Erythroblast (primary cell): ENCODE measurements at regions not wholly inside any gene's neighbourhood (a gene's known extent, or its start where the extent isn't known, plus 50 kb on each side); places are given as distances from the start of the nearest gene placed in this dataset.

Source experiments
- GATA1 ChIP-seq: IDR thresholded peaks from 2 replicates; pipeline ENCODE4 v1.6.1; 2011; ENCODE audit warnings: low read depth, mild to moderate bottlenecking, control low read depth, low read length, moderate library complexity
- POLR2A ChIP-seq: IDR thresholded peaks from 2 replicates; pipeline ENCODE4 v1.6.1; 2011; ENCODE audit warnings: mild to moderate bottlenecking, low read length

DNA sequence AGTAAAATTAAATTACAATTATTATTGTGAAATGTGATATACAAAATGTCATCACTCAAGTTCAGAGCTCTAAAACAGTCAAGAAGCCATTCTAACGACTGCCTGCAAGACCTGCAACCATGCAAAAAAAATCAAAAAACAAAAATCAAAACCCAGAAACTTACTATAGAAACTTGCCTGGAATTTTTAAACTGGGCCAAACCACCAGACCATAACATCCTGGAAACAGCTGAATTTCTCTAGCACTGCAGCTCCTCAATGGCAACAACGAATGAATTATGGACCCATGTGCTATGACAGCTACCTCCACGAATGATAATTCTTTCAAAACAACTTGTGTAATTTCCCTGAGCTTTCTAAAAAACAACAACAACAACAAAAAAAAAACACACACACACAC, 130.0 kb upstream of the KCNMB2 start:
- no peak for TF ChIP-seq POLR2A
- TF ChIP-seq GATA1, result no peak
